ENCODE measurements at regions not wholly inside any gene's neighbourhood (a gene's known extent, or its start where the extent isn't known, plus 50 kb on each side); places are given as distances from the start of the nearest gene placed in this dataset.

- Mint-ChIP-seq H3K36me3 (peaks cover 10% of the 10 kb centered on the region), H3K27me3 (ENCODE audit: low read depth) (no peaks in the 10 kb centered on the region), H3K4me3 (no peak overlapping the region), H3K27ac (no peak overlapping the region), H3K4me1 (peaks cover 6% of the 10 kb centered on the region; the same call in 1 of the 2 replicates), H3K9me3 (peaks cover 13% of the 10 kb centered on the region)
- TF ChIP-seq USF2 (CRISPR knock-in tag; IDR thresholded peaks at IDR 0.05) (no peak), MLX (CRISPR knock-in tag; IDR thresholded peaks at IDR 0.05) (no peak), USF1 (CRISPR knock-in tag; IDR thresholded peaks at IDR 0.05) (no peak), ZMAT4 (CRISPR knock-in tag; IDR thresholded peaks at IDR 0.05) (no peak), ZNF512 (CRISPR knock-in tag; IDR thresholded peaks at IDR 0.05; ENCODE audit: borderline replicate concordance) (no peak), TP53 (CRISPR knock-in tag; IDR thresholded peaks at IDR 0.05) (no peak), FOXK1 (CRISPR knock-in tag; IDR thresholded peaks at IDR 0.05) (no peak), PREB (CRISPR knock-in tag; IDR thresholded peaks at IDR 0.05; ENCODE audit: borderline replicate concordance) (no peak), ERG (CRISPR knock-in tag; IDR thresholded peaks at IDR 0.05) (no peak), IRF2 (CRISPR knock-in tag; IDR thresholded peaks at IDR 0.05; ENCODE audit: borderline replicate concordance, low read depth) (no peak), FOXP4 (CRISPR knock-in tag; IDR thresholded peaks at IDR 0.05) (no peak)
- ATAC-seq, result no peak
- no peak for DNase-seq (ENCODE audit: low spot score)
- CTCF ChIA-PET, result no interaction called here
- POLR2A ChIA-PET, result no interaction called here
These were observed 102.3 kb downstream of the TPRA1 start for GRCh38 chr3:127488141-127488672.

- peaks cover 6% of the 10 kb centered on the region; the same call in 1 of the 2 replicates for H3K4me1 Mint-ChIP-seq
- H3K4me3 Mint-ChIP-seq, result no peak overlapping the region
- no peak for ATAC-seq
- peaks cover 5% of the 10 kb centered on the region; the same call in 1 of the 2 replicates for H3K9me3 Mint-ChIP-seq
- TF ChIP-seq TCF7 (CRISPR knock-in tag; IDR thresholded peaks at IDR 0.05; ENCODE audit: low read depth), result no peak
- TF ChIP-seq ZNF281 (CRISPR knock-in tag; IDR thresholded peaks at IDR 0.05), result no peak
- TF ChIP-seq ATF2 (CRISPR knock-in tag; IDR thresholded peaks at IDR 0.05; ENCODE audit: borderline replicate concordance, low read depth), result no peak
- TF ChIP-seq E2F4 (CRISPR knock-in tag; IDR thresholded peaks at IDR 0.05; ENCODE audit: borderline replicate concordance, low read depth), result no peak
- TF ChIP-seq ZSCAN18 (CRISPR knock-in tag; IDR thresholded peaks at IDR 0.05), result no peak
- no peaks in the 10 kb centered on the region for H3K27me3 Mint-ChIP-seq (ENCODE audit: low read depth)
- no peak overlapping the region for H3K27ac Mint-ChIP-seq
- H3K36me3 Mint-ChIP-seq, result no peaks in the 10 kb centered on the region
- CTCF ChIA-PET, result interaction anchor here (3.7 kb wide), 1 partner anchor 14 kb away, joined by 17 read pairs; no protein-coding TSS in a partner anchor
- no peak for DNase-seq (ENCODE audit: low spot score)
- POLR2A ChIA-PET, result no interaction called here
These were observed 103.3 kb downstream of the TPRA1 start for GRCh38 chr3:127487196-127487595.

Data from WTC11 (cell line).